HG03521 (cell line): ENCODE measurements at regions not wholly inside any gene's neighbourhood (a gene's known extent, or its start where the extent isn't known, plus 50 kb on each side); places are given as distances from the start of the nearest gene placed in this dataset.
"Not testable (repeated sequence)": the region's sequence is repeated elsewhere in the genome, so short reads cannot be mapped to it uniquely, and the experiment has no call there.

Experiments
- ATAC-seq: cut with Tn5 transposase; IDR thresholded peaks from one replicate; pipeline ENCODE4 v1.9.1; 2021; ENCODE audit warnings: mild to moderate bottlenecking, moderate library complexity; ENCODE audit not compliant: unreplicated experiment

- ATAC-seq = no peak
Measured at GRCh38 chr9:1907465-1907864, 107.7 kb upstream of the SMARCA2 start.

- ATAC-seq = no peak
Measured at GRCh38 chr9:1909322-1909721, 105.8 kb upstream of the SMARCA2 start.

- no peak for ATAC-seq
Measured at GRCh38 chr9:1910269-1910811, 104.8 kb upstream of the SMARCA2 start.

GRCh38 chr9:1913631-1914330 is 101.4 kb upstream of the SMARCA2 start:
- no peak for ATAC-seq

- ATAC-seq = no peak
Measured at GRCh38 chr9:1916095-1916494, 99.1 kb upstream of the SMARCA2 start.

- no peak for ATAC-seq
Measured at GRCh38 chr9:1916655-1917054, 98.5 kb upstream of the SMARCA2 start.

GRCh38 chr9:1917396-1917935 is 97.7 kb upstream of the SMARCA2 start:
- ATAC-seq = no peak

GRCh38 chr9:1918108-1918507 is 97.0 kb upstream of the SMARCA2 start:
- no peak for ATAC-seq

GRCh38 chr9:1918622-1919021 is 96.5 kb upstream of the SMARCA2 start:
- ATAC-seq = no peak

GRCh38 chr9:1919229-1919628 is 95.9 kb upstream of the SMARCA2 start:
- ATAC-seq = no peak

GRCh38 chr9:1920386-1920785 is 94.8 kb upstream of the SMARCA2 start:
- no peak for ATAC-seq

GRCh38 chr9:1922026-1922425 is 93.1 kb upstream of the SMARCA2 start:
- ATAC-seq = no peak

GRCh38 chr9:1927546-1927945 is 87.6 kb upstream of the SMARCA2 start:
- ATAC-seq = no peak

- no peak for ATAC-seq
Measured at GRCh38 chr9:1929134-1929533, 86.0 kb upstream of the SMARCA2 start.

GRCh38 chr9:1929722-1930244 is 85.4 kb upstream of the SMARCA2 start:
- peak; percentile 45 for ATAC-seq

GRCh38 chr9:1930245-1930736 is 84.9 kb upstream of the SMARCA2 start:
- not testable (repeated sequence) for ATAC-seq

GRCh38 chr9:1938135-1938534 is 77.0 kb upstream of the SMARCA2 start:
- ATAC-seq = peak; percentile 14

GRCh38 chr9:1938675-1939170 is 76.4 kb upstream of the SMARCA2 start:
- ATAC-seq = peak; percentile 55

GRCh38 chr9:1939466-1939865 is 75.7 kb upstream of the SMARCA2 start:
- peak; percentile 43 for ATAC-seq

GRCh38 chr9:1939926-1940368 is 75.2 kb upstream of the SMARCA2 start:
- peak; percentile 73 for ATAC-seq

GRCh38 chr9:1941989-1942388 is 73.2 kb upstream of the SMARCA2 start:
- ATAC-seq = no peak
